GM12864 (cell line): ENCODE measurements at regions not wholly inside any gene's neighbourhood (a gene's known extent, or its start where the extent isn't known, plus 50 kb on each side); places are given as distances from the start of the nearest gene placed in this dataset.
"Not testable (repeated sequence)": the region's sequence is repeated elsewhere in the genome, so short reads cannot be mapped to it uniquely, and the experiment has no call there.

Experiments
- DNase-seq: peaks from one replicate; pipeline ENCODE4 v3.0.0-alpha.2; 2011; ENCODE audit warnings: low read depth
- H3K4me3 ChIP-seq: 2 replicates; pipeline ENCODE4 v1.5.1; 2011; ENCODE audit warnings: mild to moderate bottlenecking, low read depth, low read length, control low read depth
- TF ChIP-seq, protein P1 (sequence below): IDR thresholded peaks from 2 replicates; pipeline ENCODE4 v1.5.1; 2011; ENCODE audit warnings: low read depth, mild to moderate bottlenecking, moderate library complexity, low read length, control low read depth, inconsistent platforms; ENCODE audit errors: missing control alignments

- H3K4me3 ChIP-seq = no peak overlapping the region
- TF ChIP-seq, protein P1, sequence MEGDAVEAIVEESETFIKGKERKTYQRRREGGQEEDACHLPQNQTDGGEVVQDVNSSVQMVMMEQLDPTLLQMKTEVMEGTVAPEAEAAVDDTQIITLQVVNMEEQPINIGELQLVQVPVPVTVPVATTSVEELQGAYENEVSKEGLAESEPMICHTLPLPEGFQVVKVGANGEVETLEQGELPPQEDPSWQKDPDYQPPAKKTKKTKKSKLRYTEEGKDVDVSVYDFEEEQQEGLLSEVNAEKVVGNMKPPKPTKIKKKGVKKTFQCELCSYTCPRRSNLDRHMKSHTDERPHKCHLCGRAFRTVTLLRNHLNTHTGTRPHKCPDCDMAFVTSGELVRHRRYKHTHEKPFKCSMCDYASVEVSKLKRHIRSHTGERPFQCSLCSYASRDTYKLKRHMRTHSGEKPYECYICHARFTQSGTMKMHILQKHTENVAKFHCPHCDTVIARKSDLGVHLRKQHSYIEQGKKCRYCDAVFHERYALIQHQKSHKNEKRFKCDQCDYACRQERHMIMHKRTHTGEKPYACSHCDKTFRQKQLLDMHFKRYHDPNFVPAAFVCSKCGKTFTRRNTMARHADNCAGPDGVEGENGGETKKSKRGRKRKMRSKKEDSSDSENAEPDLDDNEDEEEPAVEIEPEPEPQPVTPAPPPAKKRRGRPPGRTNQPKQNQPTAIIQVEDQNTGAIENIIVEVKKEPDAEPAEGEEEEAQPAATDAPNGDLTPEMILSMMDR = no peak
Observed at GRCh38 chr20:63137851-63138415, 78.0 kb downstream of the YTHDF1 start.

GRCh38 chr20:63136296-63136695 is 79.6 kb downstream of the YTHDF1 start:
- DNase-seq = no peak
- TF ChIP-seq, protein P1 = no peak
- H3K4me3 ChIP-seq = no peak overlapping the region

More at GRCh38 chr20:63137851-63138415, 78.0 kb downstream of the YTHDF1 start:
- DNase-seq = no peak

- H3K4me3 ChIP-seq = no peak overlapping the region
- TF ChIP-seq, protein P1 = no peak
Observed at GRCh38 chr20:63135411-63135810, 80.5 kb downstream of the YTHDF1 start.

GRCh38 chr20:63134711-63135361 is 81.1 kb downstream of the YTHDF1 start:
- not testable (repeated sequence) for H3K4me3 ChIP-seq, DNase-seq

More at GRCh38 chr20:63135411-63135810, 80.5 kb downstream of the YTHDF1 start:
- no peak for DNase-seq

- TF ChIP-seq, protein P1 = no peak
- no peak for DNase-seq
- H3K4me3 ChIP-seq = no peak overlapping the region
Observed at GRCh38 chr20:63134201-63134612, 81.7 kb downstream of the YTHDF1 start.

DNA sequence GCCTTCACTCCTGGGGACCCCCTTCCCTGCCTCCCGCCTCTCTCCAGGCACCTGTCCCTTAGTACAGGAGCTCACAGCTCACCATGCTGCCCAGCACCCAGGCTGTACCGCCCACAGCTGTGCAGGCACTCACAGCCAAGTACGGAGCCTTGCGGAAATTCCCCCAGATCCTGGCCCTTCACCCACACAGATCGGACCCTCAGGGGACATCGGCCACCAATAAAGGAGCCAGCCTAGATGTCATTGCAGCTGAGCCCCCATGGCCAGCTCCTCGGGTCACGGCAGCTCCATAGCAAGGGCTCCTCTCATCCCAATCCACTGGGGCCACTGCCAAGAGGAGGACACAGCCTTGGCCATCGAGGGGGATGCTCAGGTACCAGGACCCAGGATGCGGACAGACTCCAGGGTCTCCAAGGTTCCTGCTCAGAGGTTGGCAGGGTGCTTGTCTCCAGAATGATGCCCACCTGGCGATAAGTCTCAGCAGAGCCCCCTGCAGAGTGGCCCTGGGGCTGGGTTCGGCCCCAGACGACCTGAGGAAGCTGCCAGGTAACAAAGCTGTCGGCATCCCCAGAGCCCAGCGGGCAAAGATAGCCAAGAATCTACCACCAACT is 82.3 kb downstream of the YTHDF1 start:
- no peak overlapping the region for H3K4me3 ChIP-seq
- no peak for DNase-seq
- TF ChIP-seq, protein P1 = no peak

- TF ChIP-seq, protein P1 = no peak
- no peak overlapping the region for H3K4me3 ChIP-seq
- DNase-seq = no peak
Observed at GRCh38 chr20:63132715-63133471, 83.0 kb downstream of the YTHDF1 start.
